DOHH2 (cell line): ENCODE measurements at regions not wholly inside any gene's neighbourhood (a gene's known extent, or its start where the extent isn't known, plus 50 kb on each side); places are given as distances from the start of the nearest gene placed in this dataset.

Experiments used
- H3F3A ChIP-seq: fragments of 200-600 bp; sonication (generic), shearing (Covaris generic); 2 replicates; pipeline ENCODE4 v1.6.0; 2016; ENCODE audit warnings: antibody characterized with exemption, mild to moderate bottlenecking; ENCODE audit not compliant: control insufficient read depth, insufficient read depth
- H3K27ac ChIP-seq: fragments of 200-600 bp; sonication (generic); 2 replicates; pipeline ENCODE4 v1.5.1; 2014; ENCODE audit warnings: low read depth, mild to moderate bottlenecking, low read length, moderate library complexity
- H3K27me3 ChIP-seq: fragments of 200-600 bp; sonication (generic); 2 replicates; pipeline ENCODE4 v1.6.1; 2014; ENCODE audit warnings: mild to moderate bottlenecking, low read length, mixed read lengths; ENCODE audit not compliant: control insufficient read depth
- H3K36me3 ChIP-seq: fragments of 200-600 bp; sonication (generic); 2 replicates; pipeline ENCODE4 v1.6.1; 2014; ENCODE audit warnings: mild to moderate bottlenecking, low read length, moderate library complexity, mixed read lengths; ENCODE audit not compliant: control insufficient read depth
- H3K4me1 ChIP-seq: fragments of 200-600 bp; sonication (generic); 2 replicates; pipeline ENCODE4 v1.6.1; 2014; ENCODE audit warnings: mild to moderate bottlenecking, low read length, mixed read lengths; ENCODE audit not compliant: control insufficient read depth
- H3K4me2 ChIP-seq: fragments of 200-600 bp; sonication (generic); 2 replicates; pipeline ENCODE4 v1.6.0; 2014; ENCODE audit warnings: mild to moderate bottlenecking, low read length, moderate library complexity
- H3K4me3 ChIP-seq: fragments of 200-600 bp; sonication (generic); 2 replicates; pipeline ENCODE4 v1.5.1; 2014; ENCODE audit warnings: mild to moderate bottlenecking, low read length, mixed read lengths
- H3K79me2 ChIP-seq: fragments of 200-600 bp; sonication (generic); 2 replicates; pipeline ENCODE4 v1.6.1; 2014; ENCODE audit warnings: mild to moderate bottlenecking, low read length, mixed read lengths; ENCODE audit not compliant: control insufficient read depth
- H3K9me2 ChIP-seq: fragments of 200-600 bp; sonication (generic); replicated peaks from 2 replicates; pipeline ENCODE4 v1.6.1; 2014; ENCODE audit warnings: mild to moderate bottlenecking, low read length, mixed read lengths; ENCODE audit not compliant: control insufficient read depth
- H3K9me3 ChIP-seq: fragments of 200-600 bp; sonication (generic); 2 replicates; pipeline ENCODE4 v1.6.1; 2014; ENCODE audit warnings: antibody characterized with exemption, low read length, mixed read lengths; ENCODE audit not compliant: control insufficient read depth, insufficient read depth
- H4K20me1 ChIP-seq: fragments of 200-600 bp; sonication (generic); 2 replicates; pipeline ENCODE4 v1.6.0; 2014; ENCODE audit warnings: low read depth, mild to moderate bottlenecking, antibody characterized with exemption, low read length, moderate library complexity; ENCODE audit not compliant: control insufficient read depth, insufficient read depth
- EZH2phosphoT487 ChIP-seq: fragments of 200-600 bp; sonication (generic); IDR thresholded peaks from 2 replicates; pipeline ENCODE4 v1.6.1; 2017; ENCODE audit warnings: borderline replicate concordance, mild to moderate bottlenecking, antibody characterized with exemption, low read length, moderate library complexity, mixed read lengths
- TF ChIP-seq, protein P1 (sequence below): fragments of 200-600 bp; sonication (generic); IDR thresholded peaks from one replicate; pipeline ENCODE4 v1.5.1; 2014; ENCODE audit warnings: antibody characterized with exemption, mild to moderate bottlenecking, low read depth, low read length; ENCODE audit not compliant: poor library complexity, severe bottlenecking

DNA sequence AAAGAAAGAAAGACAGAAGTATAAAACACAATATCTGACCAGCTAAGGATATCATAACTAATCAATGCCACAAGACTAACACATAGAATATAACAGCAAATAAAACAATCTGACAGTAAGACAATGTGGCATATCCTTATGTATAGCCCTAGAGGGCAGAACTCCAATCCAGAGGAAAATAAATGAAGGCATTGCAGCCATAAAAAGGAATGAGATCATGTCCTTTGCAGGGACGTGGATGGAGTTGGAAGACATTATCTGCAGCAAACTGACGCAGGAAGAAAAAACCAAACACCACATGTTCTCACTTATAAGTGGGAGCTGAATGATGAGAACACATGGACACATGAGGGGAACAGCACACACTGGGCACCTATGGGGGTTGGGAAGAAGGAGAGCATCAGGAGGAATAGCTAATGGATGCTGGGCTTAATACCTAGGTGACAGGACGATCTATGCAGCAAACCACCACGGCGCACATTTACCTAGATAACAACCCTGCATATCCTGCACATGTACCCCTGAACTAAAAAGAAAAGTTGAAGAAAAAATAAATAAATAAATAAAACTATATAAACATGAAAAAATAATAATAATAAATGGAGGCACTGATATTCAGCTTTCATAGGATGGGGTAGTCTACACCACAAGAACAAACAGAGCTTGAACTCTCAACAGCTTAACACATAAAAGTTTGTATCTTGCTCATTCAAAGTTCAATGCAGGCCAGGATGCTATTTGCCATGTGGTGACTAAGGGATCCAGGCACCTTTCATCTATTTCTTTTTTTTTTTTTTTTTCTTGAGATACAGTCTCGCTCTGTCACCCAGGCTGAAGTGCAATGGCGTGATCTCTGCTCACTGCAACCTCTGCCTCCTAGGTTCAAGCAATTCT is 66.1 kb upstream of the KAT6B start:
- Histone ChIP-seq H3K36me3 (no peaks in the 10 kb centered on the region), H3K4me3 (no peak overlapping the region), H3K79me2 (no peaks in the 10 kb centered on the region), H3K27me3 (no peaks in the 10 kb centered on the region), H3F3A (no peaks in the 10 kb centered on the region), H4K20me1 (no peaks in the 10 kb centered on the region), H3K9me3 (no peaks in the 10 kb centered on the region), H3K9me2 (no peaks in the 10 kb centered on the region), H3K4me2 (no peak overlapping the region), H3K27ac (no peak overlapping the region), H3K4me1 (no peaks in the 10 kb centered on the region)
- TF ChIP-seq, protein P1, sequence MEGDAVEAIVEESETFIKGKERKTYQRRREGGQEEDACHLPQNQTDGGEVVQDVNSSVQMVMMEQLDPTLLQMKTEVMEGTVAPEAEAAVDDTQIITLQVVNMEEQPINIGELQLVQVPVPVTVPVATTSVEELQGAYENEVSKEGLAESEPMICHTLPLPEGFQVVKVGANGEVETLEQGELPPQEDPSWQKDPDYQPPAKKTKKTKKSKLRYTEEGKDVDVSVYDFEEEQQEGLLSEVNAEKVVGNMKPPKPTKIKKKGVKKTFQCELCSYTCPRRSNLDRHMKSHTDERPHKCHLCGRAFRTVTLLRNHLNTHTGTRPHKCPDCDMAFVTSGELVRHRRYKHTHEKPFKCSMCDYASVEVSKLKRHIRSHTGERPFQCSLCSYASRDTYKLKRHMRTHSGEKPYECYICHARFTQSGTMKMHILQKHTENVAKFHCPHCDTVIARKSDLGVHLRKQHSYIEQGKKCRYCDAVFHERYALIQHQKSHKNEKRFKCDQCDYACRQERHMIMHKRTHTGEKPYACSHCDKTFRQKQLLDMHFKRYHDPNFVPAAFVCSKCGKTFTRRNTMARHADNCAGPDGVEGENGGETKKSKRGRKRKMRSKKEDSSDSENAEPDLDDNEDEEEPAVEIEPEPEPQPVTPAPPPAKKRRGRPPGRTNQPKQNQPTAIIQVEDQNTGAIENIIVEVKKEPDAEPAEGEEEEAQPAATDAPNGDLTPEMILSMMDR: no peak
- TF ChIP-seq EZH2phosphoT487: no peak

DNA sequence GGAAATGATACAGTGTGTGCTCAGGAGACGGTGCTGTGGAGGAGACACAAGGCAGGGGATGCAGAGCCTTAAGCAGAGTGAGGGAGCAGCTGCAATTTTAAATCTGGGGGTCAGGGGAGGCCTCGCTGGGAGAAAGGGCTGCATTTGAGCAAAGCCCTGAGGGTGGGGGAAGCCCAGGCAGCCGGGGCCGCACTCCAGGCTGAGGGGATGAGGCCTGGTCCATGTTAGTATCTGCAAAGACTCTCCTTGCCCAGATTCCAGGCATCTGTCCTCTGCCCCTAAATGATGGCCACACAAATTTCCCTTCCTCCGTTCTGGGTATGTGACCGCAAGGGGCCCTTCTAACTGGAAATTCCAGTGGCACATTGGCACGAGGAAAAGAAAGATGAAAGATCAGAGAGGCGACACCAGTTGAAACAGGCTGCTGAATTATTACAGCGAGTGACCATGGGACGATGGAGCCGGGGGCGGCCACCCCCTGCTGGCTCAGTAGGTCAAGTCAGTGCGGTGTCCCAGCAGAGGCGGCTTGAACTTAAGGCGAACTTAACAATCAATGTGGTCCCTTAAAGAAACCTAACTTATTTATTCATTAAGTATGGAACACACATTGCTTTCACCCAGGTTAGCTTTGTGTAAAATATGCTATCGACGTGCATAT is 62.3 kb upstream of the KAT6B start:
- Histone ChIP-seq H3K9me3 (no peaks in the 10 kb centered on the region), H3K27me3 (no peaks in the 10 kb centered on the region), H3K27ac (no peak overlapping the region), H3K79me2 (no peaks in the 10 kb centered on the region), H3K4me2 (no peak overlapping the region), H3K9me2 (no peaks in the 10 kb centered on the region), H3K4me1 (no peaks in the 10 kb centered on the region), H4K20me1 (no peaks in the 10 kb centered on the region), H3F3A (no peaks in the 10 kb centered on the region), H3K36me3 (no peaks in the 10 kb centered on the region), H3K4me3 (no peak overlapping the region)
- no peak for TF ChIP-seq EZH2phosphoT487
- TF ChIP-seq, protein P1: no peak

DNA sequence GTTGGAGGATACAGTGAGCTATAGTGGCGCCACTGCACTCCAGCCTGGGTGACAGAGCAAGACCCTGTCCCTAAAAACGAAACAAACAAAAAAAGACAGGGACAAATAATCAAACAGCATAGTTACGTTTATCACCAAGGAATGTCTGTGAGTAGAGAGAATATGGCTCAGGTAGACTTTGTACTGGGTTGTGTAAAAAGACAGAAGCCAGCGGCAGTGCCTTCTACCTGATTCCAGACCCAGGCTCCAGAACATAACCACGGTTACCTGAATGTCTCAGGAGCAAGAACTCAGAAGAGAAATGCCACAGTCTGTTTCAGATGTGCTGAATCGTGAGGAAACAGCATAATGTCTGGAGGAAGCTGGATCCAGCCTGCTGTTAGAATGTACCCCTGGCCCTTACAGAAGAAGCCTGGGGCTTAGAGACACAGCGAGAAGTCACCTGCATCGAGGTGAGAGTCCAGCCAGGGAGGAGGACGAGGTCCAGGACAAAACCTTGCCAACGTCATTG is 60.9 kb upstream of the KAT6B start:
- H3K79me2 ChIP-seq: no peaks in the 10 kb centered on the region
- no peaks in the 10 kb centered on the region for H3F3A ChIP-seq
- no peak for TF ChIP-seq EZH2phosphoT487
- TF ChIP-seq, protein P1: no peak
- H3K36me3 ChIP-seq: no peaks in the 10 kb centered on the region
- no peaks in the 10 kb centered on the region for H3K9me2 ChIP-seq
- H3K27me3 ChIP-seq: no peaks in the 10 kb centered on the region
- H3K27ac ChIP-seq: no peak overlapping the region
- peaks cover 4% of the 10 kb centered on the region for H3K4me1 ChIP-seq
- H3K9me3 ChIP-seq: no peaks in the 10 kb centered on the region
- no peaks in the 10 kb centered on the region for H4K20me1 ChIP-seq
- no peak overlapping the region for H3K4me3 ChIP-seq
- no peak overlapping the region for H3K4me2 ChIP-seq
